GM21786 (cell line): ENCODE measurements at regions not wholly inside any gene's neighbourhood (a gene's known extent, or its start where the extent isn't known, plus 50 kb on each side); places are given as distances from the start of the nearest gene placed in this dataset.

Experiments
- ATAC-seq: cut with Tn5 transposase; IDR thresholded peaks from one replicate; pipeline ENCODE4 v1.9.1; 2021; ENCODE audit not compliant: unreplicated experiment

DNA sequence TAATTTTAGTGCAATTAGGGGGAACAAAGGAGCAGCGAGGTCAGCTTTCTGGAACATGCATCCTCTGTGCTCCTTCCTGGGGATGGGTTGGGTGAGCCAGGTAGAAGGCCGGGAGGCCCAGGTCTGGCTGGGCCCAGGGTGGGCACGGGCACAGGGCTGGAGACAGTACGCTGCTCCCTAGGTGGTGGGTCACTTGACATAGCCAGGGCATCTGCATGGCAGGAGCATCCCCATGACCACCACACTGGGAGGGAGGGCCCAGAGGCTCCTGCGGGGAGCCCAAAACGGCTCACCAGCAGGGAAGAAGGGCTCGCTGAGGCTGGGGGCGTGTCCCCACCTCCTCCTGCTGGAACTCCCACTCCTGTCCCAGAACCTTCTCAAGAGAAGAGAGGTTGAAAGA lies 216.8 kb downstream of the NXNL2 start:
- ATAC-seq = no peak

DNA sequence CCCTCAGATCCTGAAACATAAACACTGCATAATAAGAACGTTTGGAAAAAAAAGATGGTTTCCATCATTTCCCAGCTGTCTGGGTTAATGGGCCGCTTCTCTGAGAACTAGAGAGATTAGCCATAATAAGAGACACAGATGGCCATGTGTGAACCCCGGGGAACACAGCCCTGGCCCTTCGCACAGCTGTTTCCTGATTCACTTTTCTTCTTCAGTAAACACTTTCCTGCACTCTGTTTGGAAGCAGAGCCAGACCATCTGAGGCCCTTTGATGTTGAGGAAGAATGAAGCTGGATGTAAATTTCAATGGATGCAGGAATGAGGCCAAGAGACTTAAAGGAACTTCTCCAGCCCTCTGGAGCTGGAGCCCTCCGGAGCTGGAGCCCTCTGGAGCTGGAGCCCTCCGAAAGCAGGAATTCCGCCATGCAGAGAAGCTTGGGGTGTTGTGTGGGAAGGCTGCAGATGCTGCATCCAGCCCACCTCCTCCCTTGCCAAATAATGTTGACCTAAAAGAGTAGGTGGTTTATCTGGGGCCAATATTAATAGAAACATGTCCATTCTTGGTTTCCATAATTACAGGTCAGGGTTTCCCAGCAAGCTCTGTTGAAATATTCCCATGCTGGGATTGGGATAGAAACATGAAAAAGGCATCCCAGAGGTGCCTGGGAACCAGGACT lies 218.9 kb downstream of the NXNL2 start:
- ATAC-seq = no peak

GRCh38 chr9:88754452-88754851 lies 219.5 kb downstream of the NXNL2 start:
- no peak for ATAC-seq

DNA sequence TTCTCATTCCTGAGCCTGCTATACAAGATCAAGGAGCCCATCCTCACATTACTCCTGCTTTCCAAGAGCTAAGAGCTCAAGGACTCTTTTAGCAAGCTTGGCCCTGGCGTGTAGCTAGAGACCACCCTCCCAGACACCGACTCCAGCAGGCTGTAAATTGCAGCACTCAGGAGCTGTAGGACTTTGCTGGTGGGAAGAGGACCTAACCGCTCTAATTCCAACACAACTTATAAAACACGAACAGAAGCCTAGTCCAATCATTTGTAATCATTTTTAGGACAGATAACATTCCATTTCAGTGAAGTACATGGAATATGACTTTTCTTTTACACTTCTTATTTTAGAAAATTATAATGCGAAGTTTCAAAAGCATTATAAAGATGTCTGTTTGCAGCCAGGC lies 219.9 kb downstream of the NXNL2 start:
- no peak for ATAC-seq

DNA sequence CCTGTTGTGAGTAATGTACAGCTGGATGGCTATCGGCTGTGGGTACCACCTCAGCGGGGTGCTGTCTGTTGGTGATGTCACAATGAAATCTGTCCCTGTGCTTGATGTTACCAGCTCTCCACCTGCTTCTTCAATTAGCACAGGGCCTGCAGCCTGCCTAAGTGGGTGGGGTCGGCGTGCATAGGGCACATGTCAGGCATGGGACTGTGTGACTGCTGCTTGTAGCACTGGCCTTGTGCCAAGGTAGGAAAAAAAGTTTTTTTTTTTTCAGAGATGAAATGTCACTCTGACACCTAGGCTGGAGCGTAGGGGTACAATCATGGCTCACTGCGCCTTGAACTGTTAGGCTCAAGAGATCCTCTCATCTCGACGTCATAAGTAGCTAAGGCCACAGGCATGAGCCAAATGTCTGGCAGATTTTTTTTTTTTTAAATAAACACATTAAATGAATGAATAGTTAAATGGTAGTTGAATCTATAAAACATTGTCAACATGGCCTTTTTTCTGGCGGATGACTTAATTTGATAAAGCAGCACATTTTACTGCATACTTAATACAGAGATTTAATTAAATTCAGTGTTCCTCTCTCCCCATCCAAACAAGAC lies 222.5 kb downstream of the NXNL2 start:
- ATAC-seq = no peak

DNA sequence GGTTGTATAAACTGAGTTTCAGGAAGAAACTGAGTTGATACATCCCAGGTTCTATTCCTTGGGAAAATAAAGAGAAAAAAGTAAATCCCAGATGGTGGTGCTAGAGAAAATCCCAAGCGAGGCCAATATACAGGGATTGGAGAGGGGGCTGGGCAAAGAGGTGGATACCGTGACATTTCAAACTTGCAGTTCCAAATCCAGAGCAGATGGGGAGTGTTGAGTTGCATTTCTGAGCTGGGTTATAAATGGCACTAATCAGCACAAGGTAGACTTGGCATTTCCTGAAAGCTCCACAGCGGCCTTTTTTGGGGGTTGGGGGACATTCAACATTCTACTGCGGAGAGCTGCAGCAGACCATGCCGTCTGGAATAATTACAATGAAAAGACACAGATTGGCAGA lies 224.4 kb downstream of the NXNL2 start:
- ATAC-seq = no peak

DNA sequence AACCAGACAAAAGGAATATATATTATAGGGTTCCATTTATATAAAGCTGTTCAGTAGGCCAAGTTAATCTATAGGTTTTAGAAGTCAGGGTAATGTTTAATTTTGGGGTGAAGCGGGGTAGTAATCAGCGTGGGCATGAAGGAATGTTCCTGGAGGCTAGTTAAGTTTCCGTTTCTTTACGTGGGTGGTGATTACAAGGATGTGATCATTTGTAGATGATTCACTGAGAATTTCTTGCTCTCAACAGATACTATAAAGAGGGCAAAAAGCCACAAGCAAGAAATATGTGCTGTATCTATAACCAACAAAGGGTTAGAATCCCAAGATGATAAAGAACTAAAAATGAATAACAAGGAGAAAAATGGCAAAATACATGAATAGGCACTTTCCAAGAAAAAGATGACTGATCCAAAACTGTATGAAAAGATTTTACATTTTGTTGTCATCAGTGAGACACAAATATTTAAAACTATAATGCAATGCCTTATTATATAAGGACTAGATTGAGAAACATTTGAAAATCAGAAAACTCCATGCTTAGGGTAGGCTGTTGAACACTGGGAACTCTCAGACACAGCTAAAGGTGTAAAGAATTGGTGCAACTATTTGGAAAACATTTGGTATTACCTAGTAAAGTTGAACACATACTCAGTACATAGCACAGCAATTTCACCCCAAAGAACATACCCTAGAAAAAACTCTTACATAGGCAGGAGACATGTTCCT lies 224.3 kb upstream of the S1PR3 start:
- ATAC-seq = no peak

DNA sequence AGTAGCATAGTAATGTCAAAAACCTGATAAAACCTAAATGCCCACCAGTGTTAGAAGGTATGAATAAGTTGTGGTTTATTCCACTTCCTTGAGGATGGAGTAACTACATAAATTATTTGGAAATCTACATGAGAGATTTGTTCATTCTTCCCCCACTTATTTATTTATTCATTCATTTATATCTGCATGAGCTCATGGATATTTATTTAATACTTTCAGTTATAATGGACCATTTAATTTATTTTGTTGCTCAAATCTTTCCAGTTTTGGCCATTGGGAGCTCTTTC lies 223.8 kb upstream of the S1PR3 start:
- ATAC-seq = no peak

GRCh38 chr9:88772575-88772974 lies 218.7 kb upstream of the S1PR3 start:
- ATAC-seq = no peak

- ATAC-seq = no peak
Observed at GRCh38 chr9:88773126-88773525, 218.1 kb upstream of the S1PR3 start.

DNA sequence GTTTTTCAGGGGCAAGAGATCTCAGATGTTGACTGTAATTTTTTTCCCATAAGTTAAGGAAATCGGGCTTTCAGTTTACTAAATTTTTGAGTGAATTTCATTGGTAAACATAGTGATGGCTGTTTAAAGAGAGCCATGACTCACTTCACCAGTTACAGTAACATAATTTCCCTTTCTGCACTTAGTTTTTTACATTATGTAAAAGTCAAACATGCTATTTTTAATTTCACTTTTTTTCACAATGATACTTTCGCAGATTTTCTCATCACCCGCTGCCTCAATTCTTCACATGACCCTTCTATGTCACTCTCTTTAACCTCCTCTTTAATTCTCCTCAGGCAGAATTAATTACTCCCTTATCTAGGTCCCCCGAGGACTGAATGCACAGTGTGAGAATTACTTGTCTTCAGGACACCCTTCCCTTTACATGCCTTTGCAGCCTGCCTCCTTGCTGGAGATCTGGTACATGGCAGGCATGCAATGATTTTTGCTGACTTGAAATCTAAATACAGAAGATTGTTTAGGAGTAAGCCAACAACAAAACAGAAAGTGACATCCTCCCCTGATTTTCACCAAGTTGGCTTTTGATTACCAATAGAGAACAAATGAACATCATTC lies 217.5 kb upstream of the S1PR3 start:
- no peak for ATAC-seq

GRCh38 chr9:88775037-88775471 lies 216.2 kb upstream of the S1PR3 start:
- no peak for ATAC-seq

DNA sequence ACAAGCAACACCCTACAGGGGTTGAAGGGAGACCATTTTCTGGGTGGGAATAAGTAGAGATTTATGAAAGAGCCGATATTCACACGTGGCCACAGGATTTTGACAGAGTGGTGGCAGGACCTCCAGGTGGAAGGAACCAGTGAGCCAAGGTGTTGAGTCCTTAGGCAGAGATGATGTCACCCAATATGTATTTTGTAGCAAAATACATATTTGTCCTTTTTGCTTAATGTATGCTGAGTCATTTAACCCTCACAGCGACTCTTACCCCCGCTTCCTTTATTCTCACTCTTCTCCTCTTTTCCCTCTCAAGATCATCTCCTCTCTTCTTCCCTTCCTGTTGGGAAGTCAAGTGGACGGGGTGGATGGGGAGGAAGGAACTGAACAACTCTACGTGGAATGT lies 215.7 kb upstream of the S1PR3 start:
- no peak for ATAC-seq

DNA sequence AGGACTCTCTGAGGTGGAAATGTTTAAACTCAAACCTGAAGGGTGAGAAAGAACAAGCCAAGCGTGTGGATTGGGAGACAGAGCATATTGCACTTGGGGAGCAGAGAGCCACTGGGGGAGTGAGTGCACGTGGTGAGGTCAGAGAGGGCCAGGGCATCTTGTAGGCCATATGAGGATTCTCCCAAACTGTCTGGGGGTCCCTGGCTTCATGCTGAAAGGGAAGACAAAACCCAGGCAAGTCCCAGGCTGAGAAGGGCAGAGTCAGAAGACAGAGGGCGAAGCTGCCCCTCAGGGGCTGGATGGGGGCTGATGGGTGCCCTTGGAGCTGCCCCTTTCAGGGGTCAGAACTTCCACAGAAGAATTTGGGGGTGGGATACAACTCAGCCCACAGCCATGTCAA lies 215.3 kb upstream of the S1PR3 start:
- ATAC-seq = no peak

GRCh38 chr9:88776717-88777497 lies 214.4 kb upstream of the S1PR3 start:
- ATAC-seq = no peak

GRCh38 chr9:88777498-88778312 lies 213.6 kb upstream of the S1PR3 start:
- no peak for ATAC-seq

- ATAC-seq = no peak
Observed at GRCh38 chr9:88781628-88782391, 209.5 kb upstream of the S1PR3 start.

DNA sequence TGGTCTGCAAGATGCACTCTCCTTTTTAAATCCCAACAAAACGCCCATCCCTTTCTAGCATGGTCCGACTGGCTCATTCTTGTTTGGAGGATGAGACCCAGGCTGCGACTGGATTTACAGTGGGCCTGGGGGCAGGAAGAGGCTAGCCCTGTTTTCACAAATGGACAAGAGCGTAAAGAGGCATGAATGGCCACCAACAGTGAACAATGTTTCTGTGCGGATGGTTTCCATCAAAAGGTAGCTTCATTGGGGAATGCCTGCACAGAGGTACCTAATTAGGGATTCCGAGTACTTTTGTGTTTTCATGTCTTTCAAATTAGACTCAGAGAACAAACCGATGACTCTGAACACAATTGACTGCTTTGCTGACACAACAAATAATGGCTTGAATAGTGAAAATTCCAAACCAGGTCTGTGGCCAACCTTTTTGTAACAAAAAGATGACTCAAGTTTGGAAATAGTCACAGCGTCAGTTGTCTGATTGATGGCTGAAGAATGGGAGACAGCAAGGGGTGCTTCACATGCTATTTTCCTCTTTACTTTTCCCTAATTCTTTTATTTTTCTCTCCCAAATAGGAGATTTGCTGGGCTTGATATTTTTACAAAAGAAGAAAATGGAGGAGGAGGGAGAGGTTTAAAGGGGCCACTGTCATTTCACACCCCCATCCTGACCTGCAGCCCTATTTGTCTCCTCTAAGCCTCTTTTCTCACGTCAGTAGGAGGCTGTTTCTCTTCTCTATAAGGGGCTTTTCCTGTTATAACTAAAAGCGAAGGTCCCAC lies 208.1 kb upstream of the S1PR3 start:
- no peak for ATAC-seq

- no peak for ATAC-seq
Observed at GRCh38 chr9:88783711-88784083, 207.6 kb upstream of the S1PR3 start.
